ENCODE measurements at regions not wholly inside any gene's neighbourhood (a gene's known extent, or its start where the extent isn't known, plus 50 kb on each side); places are given as distances from the start of the nearest gene placed in this dataset.

- TF ChIP-seq POLR2A (IDR thresholded peaks at IDR 0.05) (no peak), CTCF (IDR thresholded peaks at IDR 0.05) (no peak)
Observed at GRCh38 chr15:69511015-69511414, 58.4 kb downstream of the RPLP1 start.
